GM19238 (cell line): ENCODE measurements at regions not wholly inside any gene's neighbourhood (a gene's known extent, or its start where the extent isn't known, plus 50 kb on each side); places are given as distances from the start of the nearest gene placed in this dataset.

Experiments used
- DNase-seq: peaks from one replicate; pipeline ENCODE4 v3.0.0; 2011; ENCODE audit warnings: low spot score; ENCODE audit not compliant: insufficient read length

DNA sequence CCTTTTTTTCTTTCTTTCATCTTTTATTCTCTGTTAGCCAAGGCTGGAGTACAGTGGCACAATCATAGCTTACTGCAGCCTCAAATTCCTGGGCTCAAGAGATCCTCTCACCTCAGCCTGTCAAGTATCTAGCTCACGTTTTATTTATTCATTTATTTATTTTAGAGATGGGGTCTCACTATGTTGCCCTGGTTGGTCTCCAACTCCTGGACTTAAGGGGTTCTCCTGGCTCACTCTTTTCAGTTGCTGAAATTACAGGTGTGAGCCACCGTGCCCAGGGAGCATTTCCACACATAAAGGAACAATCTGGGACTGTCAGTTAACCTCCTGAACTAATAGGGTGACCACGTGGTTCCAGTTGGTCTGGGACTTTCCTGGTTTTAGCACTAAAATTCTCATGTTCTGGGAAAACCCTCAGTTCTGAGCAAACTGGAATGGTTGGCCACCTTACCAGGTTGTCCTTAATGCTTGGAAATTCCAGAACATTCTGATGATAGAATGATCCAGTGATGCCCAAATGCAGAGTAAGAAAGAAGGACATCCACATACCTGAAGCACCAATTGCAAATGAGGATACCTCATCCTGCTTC, 105.5 kb upstream of the ZNF217 start:
- DNase-seq: no peak

DNA sequence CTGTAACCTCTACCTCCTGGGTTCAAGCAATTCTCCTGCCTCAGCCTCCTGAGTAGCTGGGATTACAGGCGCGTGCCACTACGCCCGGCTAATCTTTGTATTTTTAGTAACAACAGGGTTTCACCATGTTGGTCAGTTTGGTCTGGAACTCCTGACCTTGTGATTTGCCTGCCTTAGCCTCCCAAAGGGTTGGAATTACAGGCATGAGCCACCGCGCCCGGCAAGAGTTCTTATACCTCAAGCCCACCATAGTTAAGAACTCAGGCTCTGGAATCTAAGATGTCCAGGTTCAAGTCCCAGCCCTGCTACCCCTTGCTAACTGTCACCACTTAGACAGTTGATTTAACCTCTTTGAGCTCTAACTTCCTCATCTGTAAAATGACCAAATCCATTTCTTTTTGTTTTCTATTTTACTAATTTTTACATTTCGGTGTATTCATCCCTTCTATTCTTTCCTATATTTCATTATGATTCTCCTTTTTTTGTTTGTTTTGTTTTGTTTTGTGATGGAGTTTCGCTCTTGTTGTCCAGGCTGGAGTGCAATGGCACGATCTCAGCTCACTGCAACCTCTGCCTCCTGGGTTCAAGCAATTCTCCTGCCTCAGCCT, 104.8 kb upstream of the ZNF217 start:
- no peak for DNase-seq

DNA sequence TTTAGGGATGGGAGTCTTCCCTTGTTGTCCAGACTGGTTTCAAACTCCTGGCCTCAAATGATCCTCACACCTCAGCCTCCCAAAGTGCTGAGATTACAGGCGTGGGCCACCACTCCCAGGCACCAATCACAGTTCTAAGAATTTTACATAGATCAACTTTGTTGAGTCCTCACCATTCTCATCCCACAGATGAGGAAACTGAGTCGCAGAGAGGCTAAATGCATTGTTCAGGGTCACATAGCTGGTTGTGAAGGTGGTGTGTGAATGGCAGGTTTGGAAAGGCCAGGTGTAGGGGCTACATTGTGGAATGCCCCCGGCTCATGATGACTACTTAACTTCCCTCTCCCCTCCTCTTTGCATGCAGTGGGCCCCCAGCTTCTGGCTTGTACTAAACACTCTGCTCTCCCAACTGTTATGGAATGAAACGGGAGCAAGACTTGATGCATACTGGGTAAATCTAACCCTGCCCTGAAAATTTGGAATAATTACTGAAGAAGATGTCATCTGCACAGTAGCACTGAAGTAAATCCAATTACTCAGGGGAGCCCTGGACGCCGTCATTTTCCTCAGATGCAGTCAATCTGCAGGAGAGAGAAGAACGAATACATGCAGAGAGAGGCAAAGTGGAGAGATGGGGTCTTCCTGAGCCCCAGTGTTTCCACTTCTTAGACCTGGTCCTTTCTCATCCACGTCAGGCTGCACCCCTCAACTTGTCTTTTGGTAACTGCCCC, 102.3 kb upstream of the ZNF217 start:
- DNase-seq: no peak

DNA sequence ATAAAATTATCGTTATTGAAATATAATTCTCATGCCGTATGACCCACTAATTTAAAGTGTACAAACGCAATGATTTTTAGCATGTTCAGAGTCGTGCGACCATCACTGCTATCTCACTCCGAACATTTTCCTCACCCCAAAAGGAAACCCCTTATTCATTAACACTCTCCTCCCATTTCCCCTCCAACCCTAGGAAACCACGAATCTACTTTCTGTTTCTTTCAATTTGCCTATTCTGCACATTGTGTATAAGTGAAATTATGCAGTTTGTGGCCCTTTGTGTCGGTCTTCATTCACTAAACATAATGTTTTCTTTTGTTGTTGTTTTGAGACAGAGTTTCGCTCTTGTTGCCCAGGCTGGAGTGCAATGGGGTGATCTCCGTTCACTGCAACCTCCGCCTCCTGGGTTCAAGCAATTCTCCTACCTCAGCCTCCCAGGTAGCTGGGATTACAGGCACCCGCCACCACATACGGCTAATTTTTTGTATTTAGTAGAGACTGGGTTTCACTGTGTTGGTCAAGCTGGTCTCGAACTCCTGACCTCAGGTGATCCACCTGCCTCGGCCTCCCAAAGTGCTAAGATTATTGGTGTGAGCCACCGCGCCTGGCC, 99.7 kb upstream of the ZNF217 start:
- DNase-seq: no peak

DNA sequence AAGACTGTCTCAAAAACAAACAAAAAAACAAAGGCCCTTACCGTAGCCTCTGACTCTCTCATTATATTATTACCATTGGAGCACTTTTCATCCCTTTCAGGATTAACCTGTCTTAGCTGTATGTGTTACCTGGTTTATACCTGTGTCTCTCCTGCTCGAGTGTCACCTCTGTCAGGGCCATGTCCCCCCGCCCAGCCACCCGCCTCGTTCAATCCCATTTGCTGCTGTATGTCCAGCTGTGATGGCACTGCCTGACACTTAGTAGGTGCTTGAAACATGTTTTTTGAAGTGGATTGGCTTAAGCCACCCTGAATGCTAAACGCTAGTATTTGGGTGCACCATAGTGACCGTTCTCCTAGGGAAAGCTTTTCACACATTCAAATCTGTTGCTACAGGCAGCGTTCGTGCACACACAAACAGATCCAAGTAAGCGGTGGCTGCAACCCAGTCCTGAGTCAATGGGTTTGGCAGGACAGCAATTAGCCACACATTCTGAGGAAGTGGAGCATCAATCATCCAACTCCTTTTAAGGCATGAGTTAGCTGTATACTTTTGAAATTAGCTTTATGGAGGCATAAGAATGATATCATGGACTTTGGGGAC, 98.9 kb upstream of the ZNF217 start:
- no peak for DNase-seq

DNA sequence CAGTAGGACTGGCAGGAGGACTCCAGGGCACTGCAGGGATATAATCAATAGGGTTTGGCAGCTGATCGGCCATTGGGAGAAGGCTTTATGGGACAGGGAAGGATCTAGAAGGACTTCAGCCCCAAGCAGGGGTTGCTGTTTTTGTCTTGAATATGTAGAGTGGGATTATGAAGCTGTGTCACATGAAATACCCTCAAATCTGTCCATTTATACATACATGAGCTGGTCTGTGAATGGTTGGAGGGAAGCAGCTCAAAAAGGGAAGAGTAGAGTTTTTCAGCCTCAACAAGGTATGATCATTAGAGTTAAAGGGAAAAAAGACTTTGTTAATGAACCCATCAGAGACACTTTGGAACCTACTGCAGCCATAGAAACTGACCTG, 98.2 kb upstream of the ZNF217 start:
- no peak for DNase-seq

DNA sequence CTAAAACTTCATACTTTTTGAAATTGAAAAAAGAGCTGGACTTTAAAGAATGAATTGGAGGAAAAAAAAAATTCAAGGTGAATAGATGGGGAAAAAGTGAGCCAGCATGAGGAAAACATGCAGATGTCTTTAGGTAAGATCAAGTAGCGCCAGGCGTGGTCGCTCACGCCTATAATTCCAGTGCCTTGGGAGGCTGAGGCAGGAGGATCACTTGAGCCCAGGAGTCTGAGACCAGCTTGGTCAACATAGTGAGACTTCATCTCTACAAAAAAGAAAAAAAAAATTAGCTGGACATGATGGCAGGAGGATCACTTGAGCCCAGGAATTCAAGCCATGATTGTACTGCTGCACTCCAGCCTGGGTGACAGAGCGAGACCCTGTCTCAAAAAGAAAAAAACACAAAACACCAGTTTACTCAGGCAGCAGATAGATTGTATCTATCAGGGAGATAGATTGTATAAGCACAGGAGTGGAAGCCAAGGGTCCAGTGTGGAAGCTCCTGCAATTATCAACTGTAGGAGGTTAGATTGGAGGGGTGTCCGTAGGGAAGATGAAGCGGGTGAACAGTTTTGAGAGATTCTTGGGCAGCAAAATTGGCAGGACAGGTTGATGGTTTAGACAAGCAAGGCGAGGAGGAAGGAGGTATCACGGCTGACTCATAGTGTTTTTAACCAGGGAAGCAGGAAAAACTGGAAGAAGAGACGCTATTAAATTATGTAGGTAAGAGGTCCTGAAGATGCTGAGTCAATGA, 97.6 kb upstream of the ZNF217 start:
- DNase-seq: no peak

DNA sequence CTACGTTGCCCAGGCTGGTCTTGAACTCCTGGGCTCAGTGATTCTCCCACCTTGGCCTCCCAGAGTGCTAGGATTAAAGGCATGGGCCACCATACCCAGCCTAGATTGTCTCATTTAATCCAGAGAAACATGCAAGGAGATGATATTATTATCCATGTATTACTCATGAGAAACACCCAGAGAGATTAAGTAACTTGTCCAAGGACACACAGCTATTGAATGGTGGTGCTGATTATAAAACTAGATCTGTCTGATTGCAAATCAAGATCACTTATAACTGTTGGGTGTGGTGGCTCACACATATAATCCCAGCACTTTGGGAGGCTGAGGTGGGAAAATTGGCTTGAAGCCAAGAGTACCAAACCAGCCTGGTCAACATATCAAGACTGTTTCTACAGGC, 94.4 kb upstream of the ZNF217 start:
- DNase-seq: no peak

DNA sequence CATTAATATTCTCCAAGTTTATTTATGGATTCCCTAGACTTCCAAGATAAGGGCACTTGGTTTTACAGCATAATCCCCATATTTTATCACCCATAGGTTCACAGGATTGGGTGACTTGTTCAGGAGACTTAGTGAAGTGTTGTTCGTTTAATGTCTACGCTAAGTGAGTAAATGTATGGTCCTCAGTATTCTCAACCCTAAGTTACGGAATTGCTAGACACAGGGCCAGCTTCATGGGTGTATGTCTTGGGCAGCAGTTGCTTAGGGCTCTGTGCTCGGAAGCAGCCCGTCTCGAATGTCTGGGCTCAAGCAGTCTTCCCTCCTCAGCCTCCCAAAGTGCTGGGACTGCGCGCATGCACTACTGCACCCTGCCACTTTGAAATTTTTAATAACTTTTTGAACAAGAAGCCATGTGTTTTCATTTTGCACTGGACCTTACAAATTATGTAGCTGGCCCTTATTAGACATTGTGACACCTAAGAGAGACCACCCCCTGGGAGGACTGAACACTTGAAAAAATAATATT, 91.5 kb upstream of the ZNF217 start:
- DNase-seq: no peak

DNA sequence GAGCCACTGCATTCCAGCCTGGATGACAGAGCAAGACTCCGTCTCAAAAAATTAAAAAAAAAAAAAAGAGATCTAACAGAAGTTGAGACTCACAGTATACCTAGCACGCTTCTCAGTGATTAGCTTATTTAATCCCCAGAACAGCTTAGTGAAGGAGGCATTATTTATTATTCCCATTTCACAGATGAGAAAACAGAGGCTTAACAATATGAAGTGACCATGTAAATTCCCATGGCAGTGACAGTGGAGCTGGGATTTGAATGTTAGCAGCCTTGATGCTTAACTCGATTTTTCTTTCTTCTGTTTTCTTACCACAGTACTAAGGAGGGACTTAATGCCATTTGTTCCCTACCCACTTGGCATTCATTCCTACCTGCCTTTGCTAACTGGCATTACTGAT, 89.9 kb upstream of the ZNF217 start:
- DNase-seq: no peak

DNA sequence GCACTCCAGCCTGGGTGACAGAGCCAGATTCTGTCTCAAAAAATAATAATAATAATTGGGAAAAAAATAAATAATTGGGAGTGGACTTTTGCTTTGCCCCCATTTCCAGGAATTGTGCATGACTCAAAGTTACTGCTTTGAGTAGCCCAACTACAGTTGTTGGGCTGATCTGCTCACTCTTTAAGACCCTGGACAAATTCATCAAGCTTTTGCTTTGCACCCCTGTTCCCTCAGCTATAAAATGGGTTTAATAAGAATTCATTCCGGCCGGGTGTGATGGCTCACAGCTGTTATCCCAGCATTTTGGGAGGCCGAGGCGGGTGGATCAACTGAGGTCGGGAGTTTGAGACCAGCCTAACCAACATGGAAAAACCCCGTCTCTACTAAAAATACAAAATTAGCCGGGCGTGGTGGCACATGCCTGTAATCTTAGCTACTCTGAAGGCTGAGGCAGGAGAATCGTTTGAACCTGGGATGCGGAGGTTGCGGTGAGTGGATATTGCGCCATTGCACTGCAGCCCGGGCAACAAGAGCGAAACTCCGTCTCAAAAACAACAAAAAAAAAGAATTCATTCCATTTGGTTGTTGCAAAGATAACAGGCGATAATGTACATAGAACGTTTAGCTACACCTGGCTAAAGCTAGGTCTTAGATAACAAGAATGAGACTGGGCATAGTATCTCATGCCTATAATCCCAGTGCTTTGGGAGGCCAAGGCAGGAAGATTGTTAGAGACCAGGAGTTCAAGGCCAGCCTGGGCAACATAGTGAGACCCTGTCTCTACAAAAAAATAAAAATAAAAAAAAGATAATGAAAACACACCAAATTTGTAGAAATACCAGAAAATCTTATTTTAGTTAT, 87.9 kb upstream of the ZNF217 start:
- DNase-seq: no peak

DNA sequence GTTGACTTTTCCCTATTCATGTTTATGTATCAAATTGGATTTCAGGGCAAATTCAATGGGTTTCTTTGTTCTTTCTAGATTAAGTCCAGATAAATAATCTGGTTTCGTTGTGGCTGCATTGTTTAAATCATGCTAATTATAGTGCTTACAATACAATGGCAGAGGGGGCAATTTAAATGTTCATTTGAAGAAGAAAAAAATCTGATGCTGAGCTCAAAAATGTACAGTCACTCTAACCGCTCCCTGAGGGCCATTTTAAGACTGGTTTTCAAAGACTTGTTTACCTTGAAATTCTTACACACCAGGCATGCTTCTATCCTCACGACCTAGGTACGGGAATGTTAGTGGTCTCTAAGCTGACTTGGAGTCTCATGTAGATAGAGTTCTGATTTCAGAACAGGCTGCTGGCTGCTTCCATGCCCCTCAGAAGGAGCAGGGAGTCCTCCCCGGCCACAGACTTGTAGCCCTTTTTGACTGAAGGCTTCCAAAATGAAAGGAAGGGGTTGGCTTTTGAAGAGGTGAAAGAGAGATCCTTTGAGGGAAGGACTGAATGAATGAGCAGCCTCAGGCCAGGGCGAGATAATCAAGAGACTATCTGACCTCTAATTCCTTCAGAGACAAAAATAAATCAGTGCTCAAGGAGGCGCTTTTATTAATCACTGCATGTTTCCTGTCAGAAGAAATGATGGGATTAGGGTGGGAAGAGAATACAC, 86.1 kb upstream of the ZNF217 start:
- no peak for DNase-seq

DNA sequence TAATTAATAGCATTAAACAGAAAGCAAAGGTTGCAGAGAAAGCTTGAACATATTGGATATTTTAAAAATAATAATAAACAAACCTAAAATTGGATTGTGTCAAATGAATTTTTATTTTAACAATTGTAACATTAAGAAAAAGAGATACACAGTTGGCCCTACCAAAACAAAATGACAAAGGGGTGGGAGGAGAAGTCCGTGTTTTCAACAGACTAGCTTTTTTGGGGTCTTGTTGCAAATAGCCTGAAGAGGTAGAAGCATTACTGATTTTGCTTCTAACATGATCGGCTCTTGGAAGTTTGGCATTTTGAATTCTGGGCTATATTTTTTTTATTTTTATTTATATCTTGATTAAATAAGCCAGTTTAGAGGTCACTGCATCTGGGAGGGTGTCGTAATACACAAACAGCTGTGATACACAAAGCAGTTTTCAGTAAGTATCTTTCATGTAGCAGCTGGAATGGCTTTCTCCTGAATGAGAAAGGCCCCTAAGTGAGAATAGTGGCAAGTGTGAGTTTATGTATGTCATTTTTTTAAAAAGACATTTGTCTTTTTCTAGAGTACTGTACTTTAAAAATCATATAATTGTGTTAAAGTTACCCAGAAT, 85.5 kb upstream of the ZNF217 start:
- DNase-seq: no peak

DNA sequence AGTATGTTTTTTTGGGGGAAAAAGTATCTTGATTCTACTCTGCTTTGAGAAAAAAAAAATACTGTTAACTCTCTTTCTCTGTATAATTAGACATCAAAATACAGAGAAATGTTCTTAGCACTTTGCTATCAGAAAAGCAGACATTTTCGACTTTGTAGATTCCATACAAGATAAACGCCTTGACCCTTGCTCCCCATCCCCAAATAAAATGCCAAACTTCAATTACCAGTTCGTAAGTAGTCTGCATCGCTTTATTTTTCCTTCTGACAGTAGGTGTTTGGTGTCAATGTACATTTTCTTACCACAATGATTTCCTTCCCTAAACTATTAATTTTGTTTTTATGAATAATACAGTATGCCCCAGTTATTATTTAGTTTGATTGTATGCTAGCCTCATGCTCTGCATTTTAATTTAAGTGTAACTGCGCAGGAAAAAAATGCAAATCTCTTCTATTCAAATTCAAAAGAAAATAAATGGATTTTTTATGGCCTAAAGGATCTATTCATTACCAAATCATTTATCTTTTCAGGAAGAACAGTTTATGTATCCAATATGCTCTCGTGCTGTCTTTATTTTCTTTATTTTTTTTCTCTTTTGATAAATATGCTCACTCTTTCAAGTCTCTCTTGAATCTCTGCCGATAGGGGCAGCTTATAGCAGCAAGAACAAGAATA, 84.8 kb upstream of the ZNF217 start:
- DNase-seq: no peak

DNA sequence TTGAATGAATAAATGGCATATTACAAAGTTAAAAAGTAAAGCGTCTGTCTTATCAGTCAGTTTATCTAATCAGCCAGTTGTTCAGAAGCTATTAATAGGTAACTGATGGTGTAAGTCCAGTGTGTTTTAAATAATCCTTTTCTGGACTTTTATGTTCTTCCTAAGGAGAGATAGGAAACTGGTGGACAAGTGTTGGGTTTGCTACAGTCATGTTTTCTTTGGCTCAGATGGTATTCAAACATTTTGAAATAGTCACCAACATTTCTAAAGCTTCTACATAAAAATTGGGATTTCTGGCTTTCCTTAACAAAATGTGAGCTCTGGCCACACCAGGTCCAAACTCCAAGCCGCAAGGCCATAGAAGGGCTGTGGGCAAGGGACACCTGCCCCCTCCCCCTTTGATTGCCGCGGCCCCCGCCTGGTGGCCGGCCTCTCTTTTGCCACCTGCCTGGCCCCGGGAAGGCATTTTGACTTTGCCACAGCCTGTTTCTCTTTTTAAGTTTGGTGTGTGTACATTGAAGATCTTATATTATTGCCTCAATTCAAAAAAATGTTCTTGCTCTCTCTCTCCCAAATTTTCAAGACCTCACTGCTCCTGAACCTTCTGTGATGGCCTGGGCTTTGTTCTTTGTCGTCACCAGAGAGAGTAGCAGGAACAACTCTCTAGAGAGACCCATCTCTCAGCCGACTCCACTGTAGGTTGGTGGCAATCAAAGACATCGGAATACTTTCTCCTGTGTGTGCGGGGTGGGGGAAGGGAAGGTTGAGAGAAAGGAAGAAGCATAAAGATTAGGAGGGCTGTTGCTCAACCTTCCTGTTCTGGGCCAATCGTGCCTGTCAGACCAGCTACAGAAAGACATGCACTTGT, 84.0 kb upstream of the ZNF217 start:
- DNase-seq: no peak

DNA sequence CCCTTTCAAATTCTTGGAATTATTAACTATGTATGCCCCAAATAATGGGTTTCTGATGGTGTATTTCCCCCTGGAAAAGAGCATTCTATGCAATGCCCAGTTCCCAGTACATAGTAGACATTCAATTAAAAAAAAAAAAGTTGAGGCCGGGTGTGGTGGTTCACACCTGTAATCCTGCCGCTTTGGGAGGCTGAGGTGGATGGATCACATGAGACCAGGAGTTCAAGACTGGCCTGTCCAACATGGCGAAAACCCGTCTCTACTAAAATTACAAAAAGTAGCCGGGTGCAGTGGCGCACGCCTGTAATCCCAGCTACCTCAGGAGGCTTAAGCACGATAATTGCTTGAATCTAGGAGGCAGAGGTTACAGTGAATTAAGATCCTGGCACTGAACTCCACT, 83.3 kb upstream of the ZNF217 start:
- no peak for DNase-seq

DNA sequence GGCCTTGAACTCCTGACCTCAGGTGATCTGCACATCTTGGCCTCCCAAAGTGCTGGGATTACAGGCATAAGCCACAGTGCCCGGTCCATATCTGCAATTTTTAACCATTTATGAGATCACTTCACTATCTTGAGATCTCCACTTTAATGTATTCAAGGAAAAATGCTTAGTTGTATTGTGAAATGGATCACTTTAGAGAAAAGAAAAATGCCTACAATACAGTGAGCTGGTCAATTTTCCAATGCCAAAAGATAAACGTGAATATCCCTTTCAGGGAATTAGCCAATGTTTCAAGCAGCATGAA, 82.8 kb upstream of the ZNF217 start:
- no peak for DNase-seq
